HG02623 (cell line): ENCODE measurements at regions not wholly inside any gene's neighbourhood (a gene's known extent, or its start where the extent isn't known, plus 50 kb on each side); places are given as distances from the start of the nearest gene placed in this dataset.

Experiments used
- ATAC-seq: cut with Tn5 transposase; IDR thresholded peaks from one replicate; pipeline ENCODE4 v1.9.1; 2021; ENCODE audit warnings: moderate library complexity; ENCODE audit not compliant: unreplicated experiment

DNA sequence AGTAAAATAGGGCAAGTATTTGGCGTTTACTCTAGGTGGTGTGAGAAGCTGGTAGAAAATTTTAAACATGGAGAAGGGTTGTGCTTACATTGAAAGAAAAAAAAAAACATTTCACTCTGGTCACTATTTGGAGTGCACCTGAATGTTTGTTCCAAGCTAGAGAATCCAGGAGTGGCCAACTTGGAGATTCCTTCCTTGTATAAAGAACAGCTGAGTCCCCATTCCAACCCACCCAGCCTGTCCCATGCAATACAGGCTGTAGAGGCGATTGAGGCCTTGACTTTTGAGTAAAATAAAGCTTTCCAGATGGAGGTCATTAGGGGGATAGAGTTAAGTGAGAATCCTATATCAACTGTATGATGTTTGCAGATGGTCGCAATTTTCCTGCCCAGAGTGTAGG lies 203.8 kb upstream of the SYT4 start:
- no peak for ATAC-seq

DNA sequence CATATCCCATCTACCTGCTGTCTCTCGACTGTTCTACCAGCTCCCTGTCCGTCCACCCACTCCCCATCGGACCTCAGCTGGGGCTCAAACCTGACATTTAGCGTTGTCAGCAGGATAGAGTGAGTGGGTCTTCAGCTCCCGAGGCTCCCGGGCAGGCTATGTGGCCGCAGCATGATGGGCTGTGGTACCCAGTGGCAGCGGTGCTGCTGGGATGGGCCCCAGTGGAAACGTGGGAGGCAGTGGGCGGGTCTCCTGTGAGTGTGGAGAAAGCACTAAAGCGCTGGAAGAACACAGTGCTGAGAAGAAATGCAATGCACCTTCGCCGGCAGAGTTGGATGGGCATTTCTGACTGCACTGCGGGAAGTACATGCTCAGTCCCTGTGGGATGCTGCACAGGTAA lies 204.8 kb upstream of the SYT4 start:
- ATAC-seq, result no peak

DNA sequence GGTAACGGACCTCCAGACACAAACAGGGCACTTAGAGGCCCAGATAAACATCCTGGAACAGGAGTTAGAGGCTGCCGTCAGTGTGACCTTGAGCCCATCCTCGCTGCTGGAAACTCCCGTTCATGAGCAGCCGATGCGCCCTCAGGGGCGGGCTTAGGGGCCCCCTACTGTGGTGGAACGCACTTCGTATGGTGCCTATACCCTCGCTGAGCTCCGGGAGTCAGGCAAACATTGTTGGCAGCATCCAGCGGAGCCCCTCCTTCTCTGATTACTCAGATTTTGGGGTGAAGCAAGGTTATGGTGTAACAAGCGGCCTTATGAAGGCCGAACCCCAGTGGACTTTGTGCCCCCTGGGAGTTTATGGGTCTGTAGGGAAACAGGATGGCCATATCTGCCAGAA lies 205.3 kb upstream of the SYT4 start:
- no peak for ATAC-seq

DNA sequence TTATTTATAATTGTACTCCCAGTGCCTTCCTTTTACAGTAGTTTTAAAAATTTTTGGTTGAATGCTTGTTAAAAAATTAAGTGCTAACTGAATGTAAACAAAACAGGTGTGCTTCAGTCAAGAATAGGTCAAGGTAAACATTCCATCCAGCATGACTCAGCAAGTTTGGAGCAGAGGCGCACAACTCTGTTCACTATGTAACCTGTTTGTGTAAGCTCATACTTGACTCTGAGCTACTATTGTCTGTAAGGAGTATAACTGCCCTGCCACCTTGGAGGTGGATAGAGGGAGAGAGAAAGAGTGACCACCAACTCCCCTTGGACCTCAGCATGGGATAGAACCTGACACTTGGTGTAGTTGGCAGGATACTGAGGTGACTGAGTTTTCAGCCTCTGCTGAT lies 207.4 kb upstream of the SYT4 start:
- no peak for ATAC-seq

DNA sequence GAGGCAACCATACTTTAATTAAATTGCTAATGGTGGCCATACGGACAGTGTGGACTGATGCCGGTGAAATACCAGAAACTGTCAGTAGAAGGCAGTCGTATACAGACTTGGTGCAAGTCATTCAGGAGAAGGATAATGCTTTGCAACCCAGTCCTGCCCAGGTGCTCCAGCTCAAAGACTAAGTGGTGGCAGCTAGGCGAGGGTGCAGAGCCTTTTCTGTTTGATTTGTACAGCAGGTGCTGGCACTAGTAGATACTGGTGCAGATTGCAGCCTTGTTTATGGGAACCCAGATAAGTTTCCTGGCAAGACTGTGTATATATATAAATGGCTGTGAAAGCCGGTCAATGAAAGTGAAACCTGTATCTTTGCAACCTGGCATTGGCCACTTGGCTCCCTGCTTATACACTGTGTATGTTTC lies 208.3 kb upstream of the SYT4 start:
- ATAC-seq, result no peak

DNA sequence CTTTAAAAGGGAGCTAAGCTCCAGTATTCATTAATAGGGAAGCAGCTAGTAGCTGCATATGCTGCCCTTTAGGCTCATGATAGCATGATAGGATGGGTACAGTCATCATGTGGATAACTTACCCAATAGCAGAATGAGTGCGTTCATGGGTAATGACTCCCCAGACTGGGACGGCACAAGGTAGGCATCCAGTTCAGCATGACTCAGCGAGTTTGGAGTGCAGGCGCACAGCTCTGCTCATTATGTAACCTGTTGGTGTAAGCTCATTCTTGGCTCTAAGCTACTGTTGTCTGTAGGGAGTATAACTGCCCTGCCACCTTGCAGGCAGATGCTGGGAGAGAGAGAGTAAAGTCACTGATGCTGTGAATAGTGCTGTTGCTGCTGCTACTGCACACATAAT lies 209.2 kb upstream of the SYT4 start:
- no peak for ATAC-seq

DNA sequence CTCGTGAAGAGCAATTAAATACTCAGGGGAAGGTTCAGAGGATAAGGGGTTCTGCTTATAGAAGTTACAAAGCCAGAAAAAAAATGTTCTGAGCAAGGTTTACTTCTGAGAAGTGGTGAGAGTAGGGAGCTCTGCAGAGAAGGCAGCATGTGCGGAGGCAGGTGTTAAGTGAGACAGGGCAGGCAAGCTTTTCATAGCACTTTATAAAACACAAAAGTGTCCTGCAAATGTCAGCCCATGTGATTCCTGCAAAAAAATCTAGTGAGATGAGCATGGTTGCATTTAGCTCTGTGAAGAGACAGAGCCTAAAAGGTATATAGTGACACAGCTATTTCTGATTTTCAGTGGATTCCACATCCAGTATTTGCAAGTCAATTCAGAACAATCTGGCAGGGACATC lies 223.8 kb upstream of the SYT4 start:
- ATAC-seq, result no peak

DNA sequence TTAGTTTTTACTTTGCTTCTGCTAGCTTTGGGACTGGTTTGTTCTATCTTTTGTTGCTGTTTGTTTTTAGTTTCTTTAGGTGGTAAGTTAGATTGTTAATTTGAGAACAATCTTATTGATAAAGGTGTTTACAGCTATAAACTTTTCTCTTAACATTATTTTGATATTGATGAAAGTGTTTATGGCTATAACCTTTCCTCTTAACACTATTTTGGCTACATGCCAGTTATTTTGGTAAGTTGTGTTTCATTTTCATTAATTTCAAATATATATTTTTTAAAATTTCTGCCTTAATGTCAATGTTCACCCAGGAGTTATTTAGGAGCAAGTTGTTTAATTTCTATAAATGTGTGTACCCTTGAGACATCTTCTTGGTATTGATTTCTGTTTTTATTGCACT lies 229.6 kb upstream of the SYT4 start:
- ATAC-seq, result no peak

DNA sequence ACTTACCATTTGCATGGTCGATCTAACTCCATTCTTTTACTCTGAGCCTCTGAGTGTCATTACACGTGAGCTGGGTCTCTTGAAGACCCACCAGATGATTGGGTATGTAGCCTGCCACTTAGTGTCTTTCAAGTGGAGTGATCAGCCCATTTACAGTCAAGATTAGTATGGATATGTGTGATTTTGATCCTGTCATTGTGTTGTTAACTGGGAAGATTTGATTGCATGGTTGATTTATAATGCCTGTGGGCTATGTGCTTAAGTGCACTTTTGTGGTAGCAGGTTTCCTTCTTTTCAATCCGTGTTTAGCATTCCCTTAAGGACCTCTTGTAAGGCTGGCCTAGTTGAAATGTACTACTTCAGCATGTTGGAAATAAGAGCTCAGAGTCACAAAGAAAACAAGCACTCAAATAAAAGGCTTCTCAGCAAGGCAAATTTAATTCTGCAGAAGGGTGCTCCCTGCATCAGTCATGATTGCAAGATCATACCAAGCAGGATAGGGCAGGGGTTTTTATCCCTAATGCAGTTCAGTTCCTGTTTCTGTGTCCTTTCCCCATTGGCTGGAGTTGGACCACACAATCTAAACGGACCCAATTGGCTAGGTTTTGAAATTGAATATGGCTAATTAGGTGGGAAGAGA lies 230.7 kb upstream of the SYT4 start:
- ATAC-seq, result no peak

DNA sequence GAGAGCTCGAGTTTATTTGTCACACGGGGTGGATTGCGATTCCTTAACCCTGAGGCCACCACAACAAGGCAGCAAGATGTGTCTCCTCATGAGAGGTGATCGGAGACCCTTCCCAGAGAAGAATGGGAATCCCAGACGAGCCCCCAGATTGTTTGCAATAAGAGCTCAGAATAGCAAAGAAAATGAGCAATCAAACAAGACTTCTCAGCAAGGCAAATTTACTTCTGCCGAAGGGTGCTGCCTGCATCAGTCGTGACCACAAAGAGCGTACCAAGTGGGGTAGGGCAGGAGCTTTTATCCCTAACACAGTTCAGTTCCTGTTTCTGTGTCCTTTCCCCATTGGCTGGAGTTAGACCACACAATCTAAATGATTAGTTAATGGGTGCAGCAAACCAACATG lies 237.5 kb upstream of the SYT4 start:
- ATAC-seq, result no peak

DNA sequence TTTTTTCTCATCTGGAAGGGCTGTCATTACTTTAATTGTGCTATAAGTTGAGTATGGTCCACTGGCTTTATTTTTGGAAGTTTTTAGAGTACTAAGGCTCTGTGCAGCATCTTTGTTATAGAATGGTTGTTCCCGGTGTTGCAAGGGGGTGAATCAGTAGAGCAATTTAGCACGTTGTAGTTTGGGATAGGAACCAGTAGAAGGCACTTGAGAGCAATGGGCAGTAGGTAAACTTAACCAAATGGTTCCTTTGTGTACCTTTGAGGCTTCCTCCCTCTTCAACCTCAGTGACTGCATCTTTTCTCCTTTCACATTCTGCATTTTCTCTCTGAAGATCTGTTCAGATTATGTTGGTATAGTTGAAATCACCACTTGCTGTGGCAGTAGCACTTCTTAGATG lies 238.2 kb upstream of the SYT4 start:
- no peak for ATAC-seq

DNA sequence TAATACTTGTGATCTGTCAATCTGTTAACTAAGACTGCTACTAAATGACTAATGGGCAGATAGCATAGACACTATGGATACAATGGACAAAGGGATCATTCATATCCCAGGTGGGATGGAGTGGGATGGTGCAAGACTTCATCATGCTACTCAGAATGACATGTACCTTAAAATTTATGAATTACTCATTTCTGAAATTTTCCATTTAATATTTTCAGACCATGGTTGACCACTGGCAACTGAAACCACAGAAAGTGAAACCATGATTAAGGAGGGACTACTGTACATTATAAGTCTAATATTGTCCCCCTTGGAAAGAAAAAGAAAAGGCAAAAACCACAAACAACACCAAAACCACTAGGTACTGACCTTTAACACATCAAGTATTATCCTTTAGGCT lies 247.0 kb upstream of the SYT4 start:
- no peak for ATAC-seq

DNA sequence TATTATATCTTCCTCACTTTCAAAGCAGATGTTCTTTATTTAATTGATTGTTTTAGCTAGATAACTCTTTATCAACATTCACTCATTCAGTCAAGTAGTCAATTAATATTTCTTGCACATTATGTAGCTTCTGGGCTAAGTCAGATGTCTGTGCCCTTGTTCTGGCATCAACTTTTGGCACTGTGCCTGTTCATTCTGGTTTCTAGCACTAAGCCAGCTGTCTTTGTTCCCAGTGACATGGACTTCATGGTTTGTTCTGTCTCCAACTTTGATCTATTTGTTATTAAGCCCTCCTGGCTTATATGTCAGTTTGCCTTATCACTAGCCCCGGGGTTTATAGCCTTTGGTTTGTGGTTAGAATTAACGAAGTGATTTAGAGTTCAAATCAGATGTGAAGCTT lies 247.9 kb upstream of the SYT4 start:
- no peak for ATAC-seq

DNA sequence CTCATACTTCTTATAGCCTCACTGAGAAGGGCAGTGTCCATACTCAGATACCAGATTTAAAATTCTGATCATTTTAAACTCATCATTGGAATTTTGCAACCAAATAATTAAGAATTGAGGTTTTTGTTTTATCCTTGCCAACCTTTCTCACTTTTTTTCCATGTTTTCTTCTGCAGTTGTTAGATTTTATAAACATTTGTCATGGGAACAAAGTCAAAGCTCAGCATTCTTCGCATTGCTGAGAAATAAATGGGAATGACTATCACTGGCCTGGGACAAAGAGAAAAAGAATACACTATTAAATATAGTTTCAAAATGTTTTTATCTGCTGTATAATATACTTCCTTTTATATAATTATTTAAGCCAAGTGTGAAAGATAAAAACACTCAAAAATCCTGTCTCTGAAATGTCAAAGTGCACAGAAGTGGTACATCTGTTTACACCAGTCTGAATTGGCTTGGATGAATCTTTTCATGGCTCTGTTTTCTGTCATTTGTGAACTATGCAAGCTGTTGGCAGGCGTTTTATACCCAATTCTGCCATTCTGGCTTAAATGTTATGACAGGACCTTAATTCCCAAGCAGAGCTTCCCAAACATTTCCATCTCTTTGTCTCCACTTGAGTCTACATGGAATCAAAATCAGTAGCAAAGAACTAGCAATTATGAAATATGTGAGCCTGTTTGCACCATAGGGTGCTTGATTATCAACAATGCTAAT lies 249.3 kb upstream of the SYT4 start:
- no peak for ATAC-seq

DNA sequence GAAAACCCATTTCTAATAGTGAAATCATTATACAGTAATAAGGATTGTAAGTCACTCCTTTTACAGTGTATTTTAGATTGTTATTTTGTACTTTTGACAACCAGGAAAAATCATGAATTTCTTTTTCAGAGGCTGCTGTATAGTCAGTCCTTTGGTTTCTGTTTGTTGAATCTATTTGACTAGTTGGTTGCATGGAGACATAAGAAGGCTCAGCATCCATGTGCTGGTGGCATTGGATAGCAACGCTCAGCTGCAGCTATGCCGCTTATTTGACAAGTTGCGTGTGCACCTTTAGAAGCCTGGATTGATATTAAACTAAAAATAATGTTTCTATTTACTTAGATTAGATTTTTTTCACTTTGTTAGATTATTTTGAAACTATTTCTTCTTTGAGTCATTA lies 254.1 kb upstream of the SYT4 start:
- no peak for ATAC-seq

DNA sequence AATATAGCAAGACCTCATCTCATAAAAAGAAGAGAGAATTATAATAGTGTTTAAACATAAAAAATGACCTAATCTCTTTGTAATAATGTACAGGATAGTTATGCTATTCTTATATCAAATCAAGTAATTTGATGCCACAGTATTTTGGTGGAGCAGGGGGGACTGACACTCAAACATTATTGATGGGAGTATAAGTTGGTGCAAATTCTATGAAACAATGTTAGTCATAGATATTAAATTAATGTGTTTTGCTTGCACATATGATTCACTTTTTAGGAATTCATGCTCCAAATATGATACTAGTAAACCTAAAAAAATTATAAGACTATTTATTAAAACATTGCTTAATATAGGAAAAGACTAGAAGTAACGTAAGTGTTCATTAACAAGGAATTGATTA lies 256.1 kb upstream of the SYT4 start:
- no peak for ATAC-seq

DNA sequence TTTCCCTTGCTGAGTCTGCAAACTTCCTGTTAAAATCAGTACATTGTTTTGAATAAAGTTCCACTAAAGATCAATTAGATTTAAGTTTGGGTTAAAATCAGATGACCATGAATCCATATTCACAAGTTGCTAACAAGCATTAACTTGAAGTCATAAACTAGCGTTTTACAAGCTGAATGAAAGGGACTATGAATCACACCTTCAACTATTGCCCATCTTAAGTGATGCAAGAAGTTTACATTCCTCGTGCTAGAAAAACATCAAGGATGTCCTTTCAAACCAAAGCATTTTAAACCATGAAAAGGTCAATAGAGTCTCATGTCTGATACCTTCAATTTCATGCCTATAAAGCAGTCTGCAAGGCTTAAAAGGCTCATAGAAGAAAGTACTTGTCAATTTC lies 257.2 kb upstream of the SYT4 start:
- ATAC-seq, result no peak

DNA sequence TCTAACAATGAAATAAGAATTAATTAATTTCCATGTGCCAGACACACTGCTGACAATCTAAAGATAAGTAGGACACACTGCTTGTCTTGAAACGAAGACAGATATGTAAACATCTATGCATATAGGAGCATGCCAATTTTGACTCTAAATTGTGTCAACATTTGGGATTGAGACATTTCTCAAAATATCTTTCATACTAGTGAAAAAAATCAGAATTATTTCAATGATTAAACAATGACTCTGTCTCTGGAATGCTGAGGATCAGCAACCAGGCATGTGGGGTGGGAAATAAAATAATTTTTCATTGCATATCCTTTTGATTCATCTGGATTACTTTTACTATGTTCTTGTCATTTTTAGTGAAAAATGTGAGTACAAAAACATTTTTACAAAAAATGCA lies 262.6 kb upstream of the SYT4 start:
- ATAC-seq, result no peak

DNA sequence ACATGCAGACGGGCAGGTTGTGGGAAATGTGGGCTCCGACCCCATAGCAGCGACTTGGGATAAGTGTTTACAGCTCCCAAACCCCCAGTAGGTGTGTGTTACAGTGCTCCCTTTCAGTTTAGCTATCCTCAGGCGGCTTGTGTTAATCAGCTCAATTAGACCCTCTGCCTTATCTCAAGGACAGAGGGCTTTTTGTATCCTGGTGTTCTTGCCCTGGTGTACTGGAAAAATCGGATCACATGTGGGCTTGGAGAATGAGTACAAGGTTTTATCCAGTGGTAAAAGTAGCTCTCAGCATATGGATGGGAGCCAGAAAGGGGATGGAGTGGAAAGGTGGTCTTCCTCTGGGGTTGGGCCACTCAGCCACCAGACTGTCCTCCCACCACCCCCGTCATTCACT lies 264.7 kb upstream of the SYT4 start:
- no peak for ATAC-seq

DNA sequence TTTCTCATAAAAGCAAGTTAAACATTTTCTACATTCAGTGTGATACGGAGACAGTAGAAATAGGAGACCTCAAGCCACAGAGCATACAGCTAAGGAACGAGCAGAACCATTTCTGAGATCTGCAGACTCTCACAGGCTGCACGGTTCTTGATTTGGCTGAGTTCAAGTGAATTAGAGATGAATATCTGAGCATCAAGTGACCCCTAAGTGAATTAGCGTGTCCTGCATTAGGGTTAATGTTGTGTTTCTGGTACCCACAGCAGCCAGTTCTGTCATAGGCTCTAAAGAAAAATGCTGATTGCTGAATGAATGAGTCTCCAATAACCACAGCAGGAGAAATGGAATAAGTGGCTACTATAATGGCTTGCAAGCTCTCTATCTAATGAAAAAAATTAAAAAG lies 265.9 kb upstream of the SYT4 start:
- ATAC-seq, result no peak

DNA sequence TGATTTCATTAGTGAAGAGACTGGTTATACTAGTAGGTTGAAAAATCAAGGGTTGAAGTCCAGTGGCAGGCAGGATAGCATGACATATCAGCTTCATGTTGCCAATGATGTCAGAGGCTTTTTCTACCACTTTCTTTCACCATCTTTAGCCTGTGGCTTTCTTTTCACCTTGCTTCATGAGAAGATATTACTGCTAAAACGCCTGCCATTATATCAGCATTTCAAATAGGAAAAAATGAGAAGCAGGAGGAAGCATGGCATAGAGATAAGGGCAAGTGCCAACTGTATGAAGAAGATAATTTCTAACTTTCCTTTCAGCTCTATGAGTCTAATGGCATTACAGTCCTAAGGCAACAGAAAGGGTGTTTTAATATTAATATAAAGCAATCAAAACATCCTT lies 270.2 kb upstream of the SYT4 start:
- ATAC-seq, result no peak

DNA sequence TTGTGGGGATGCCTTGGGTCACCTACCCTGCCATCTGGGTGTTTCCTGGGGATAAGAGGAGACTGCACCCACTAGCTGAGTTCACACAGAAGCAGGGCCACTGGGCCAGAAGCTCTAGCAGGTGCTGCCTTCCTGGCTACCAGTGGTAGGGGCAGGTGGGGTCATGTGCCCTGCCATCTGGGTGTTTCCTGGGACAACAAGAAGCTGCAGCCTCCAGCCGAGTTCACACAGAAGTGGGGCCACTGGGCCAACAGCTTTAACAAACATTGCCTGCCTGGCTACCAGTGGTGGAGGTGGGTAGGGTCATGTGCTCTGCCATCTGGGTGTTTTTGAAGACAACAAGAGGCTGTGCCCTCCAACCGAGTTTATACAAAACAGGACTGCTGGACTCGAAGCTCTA lies 282.2 kb upstream of the SYT4 start:
- no peak for ATAC-seq

DNA sequence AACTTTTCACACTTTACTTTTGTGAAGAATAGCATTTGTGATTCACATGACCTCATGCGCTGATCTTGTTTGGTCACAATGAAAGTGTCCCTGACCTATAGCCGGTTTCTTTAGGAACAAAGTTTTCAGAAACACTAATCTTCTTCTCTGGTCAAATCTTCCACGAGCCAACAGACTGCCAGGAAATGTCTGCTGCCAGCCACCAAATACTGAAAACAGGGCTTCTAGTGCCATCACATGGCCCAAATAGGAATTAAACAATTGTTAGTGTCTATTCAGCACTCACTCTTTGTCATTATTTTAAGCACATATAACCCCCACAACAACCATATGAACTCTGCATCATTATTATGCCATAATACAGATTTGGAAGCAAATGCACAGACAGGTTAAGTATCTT lies 286.5 kb upstream of the SYT4 start:
- ATAC-seq, result peak; percentile 70
